SK-N-SH (cell line): ENCODE measurements at regions not wholly inside any gene's neighbourhood (a gene's known extent, or its start where the extent isn't known, plus 50 kb on each side); places are given as distances from the start of the nearest gene placed in this dataset.

ENCODE experiments used
- CTCF ChIA-PET: fragments of 300-600, 350-600 bp; formaldehyde crosslinking; extraction: SDS; loops from one replicate; lab custom pipeline; 2021; lab: Yijun Ruan, JAX
- POLR2A ChIA-PET: fragments of 350-600 bp; sonication (Branson Sonifier 250); formaldehyde crosslinking; extraction: SDS; loops from one replicate; lab custom pipeline; 2020; ENCODE audit warnings: antibody characterized with exemption, inconsistent platforms; lab: Yijun Ruan, JAX
- DNase-seq: peaks from one replicate; pipeline ENCODE4 v3.0.0; 2012
- H2AFZ ChIP-seq: fragments of 200-600 bp; sonication (generic); 2 replicates; pipeline ENCODE4 v1.8.1; 2016; ENCODE audit warnings: antibody characterized with exemption, mild to moderate bottlenecking, low read depth
- H3F3A ChIP-seq: fragments of 200-600 bp; sonication (generic); replicated peaks from 2 replicates; pipeline ENCODE3; 2016; ENCODE audit warnings: antibody characterized with exemption, mild to moderate bottlenecking; ENCODE audit not compliant: insufficient read depth
- H3K27ac ChIP-seq, 2 experiments: fragments of 200-500 bp in 1 of 2; fragments of 200-600 bp in 1 of 2; sonication (Bioruptor generic) in 1 of 2; sonication (generic), shearing (Covaris generic) in 1 of 2; 2 replicates each; pipeline versions ENCODE4 v1.5.1 to v1.6.1; 2014 to 2016; ENCODE audit warnings: low read depth in 2 of 2, inconsistent platforms in 1 of 2, low read length in 1 of 2, mild to moderate bottlenecking in 1 of 2, mixed read lengths in 1 of 2
- H3K27me3 ChIP-seq: fragments of 200-600 bp; sonication (generic), shearing (Covaris generic); 2 replicates; pipeline ENCODE4 v1.6.1; 2016; ENCODE audit warnings: mixed run types; ENCODE audit not compliant: insufficient read depth
- H3K36me3 ChIP-seq, 2 experiments: fragments of 200-500 bp in 1 of 2; fragments of 200-600 bp in 1 of 2; sonication (Bioruptor generic) in 1 of 2; sonication (generic) in 1 of 2; replicated peaks in 1 of 2; 2 replicates each; pipeline versions ENCODE3 to v1.5.1; 2014 to 2016; ENCODE audit warnings: low read length in 1 of 2, mild to moderate bottlenecking in 1 of 2; ENCODE audit not compliant: insufficient read depth in 2 of 2, control insufficient read depth in 1 of 2
- H3K4me1 ChIP-seq, 2 experiments: fragments of 200-500 bp in 1 of 2; fragments of 200-600 bp in 1 of 2; sonication (Bioruptor generic) in 1 of 2; sonication (generic), shearing (Covaris generic) in 1 of 2; 2 replicates each; pipeline versions ENCODE4 v1.5.1 to v1.6.1; 2014 to 2016; ENCODE audit warnings: low read depth in 1 of 2, low read length in 1 of 2, mixed run types in 1 of 2; ENCODE audit not compliant: insufficient read depth in 2 of 2, control insufficient read depth in 1 of 2
- H3K4me2 ChIP-seq: fragments of 200-600 bp; sonication (generic), shearing (Covaris generic); 2 replicates; pipeline ENCODE4 v1.6.1; 2017; ENCODE audit warnings: mixed run types
- H3K4me3 ChIP-seq, 2 experiments: fragments of 200-500 bp in 1 of 2; fragments of 200-600 bp in 1 of 2; sonication (Bioruptor generic) in 1 of 2; sonication (generic), shearing (Covaris generic) in 1 of 2; 2 replicates each; pipeline versions ENCODE4 v1.5.1 to v1.8.1; 2014 to 2016; ENCODE audit warnings: low read depth in 2 of 2, inconsistent platforms in 1 of 2, low read length in 1 of 2, mild to moderate bottlenecking in 1 of 2, mixed read lengths in 1 of 2, moderate library complexity in 1 of 2
- H3K79me2 ChIP-seq: fragments of 200-600 bp; sonication (generic); 2 replicates; pipeline ENCODE4 v1.8.1; 2017; ENCODE audit warnings: mild to moderate bottlenecking; ENCODE audit not compliant: insufficient read depth
- H3K9ac ChIP-seq: fragments of 200-600 bp; sonication (generic); 2 replicates; pipeline ENCODE4 v1.6.1; 2017; ENCODE audit warnings: mixed run types
- H3K9me2 ChIP-seq: fragments of 200-600 bp; sonication (generic); 2 replicates; pipeline ENCODE4 v1.6.1; 2017; ENCODE audit warnings: mixed run types
- H3K9me3 ChIP-seq: fragments of 200-600 bp; sonication (generic); 2 replicates; pipeline ENCODE4 v1.6.1; 2017; ENCODE audit warnings: mixed run types, mild to moderate bottlenecking, moderate library complexity
- H4K20me1 ChIP-seq: fragments of 200-600 bp; sonication (generic); 2 replicates; pipeline ENCODE4 v1.6.1; 2017; ENCODE audit warnings: mild to moderate bottlenecking, mixed run types; ENCODE audit not compliant: insufficient read depth
- CHD2 ChIP-seq: fragments of 150-350 bp; IDR thresholded peaks from 2 replicates; pipeline ENCODE4 v1.6.1; 2018; ENCODE audit warnings: low read length; ENCODE audit not compliant: partially characterized antibody
- EP300 ChIP-seq, 2 experiments: IDR thresholded peaks; 2 replicates each; pipeline versions ENCODE4 v1.4.0 to v1.6.1; 2012; ENCODE audit warnings: borderline replicate concordance in 1 of 2, low read depth in 1 of 2, low read length in 1 of 2
- EZH2phosphoT487 ChIP-seq: fragments of 200-600 bp; sonication (generic); IDR thresholded peaks from 2 replicates; pipeline ENCODE4 v1.6.1; 2017; ENCODE audit warnings: low read depth, mixed run types, mild to moderate bottlenecking, antibody characterized with exemption, moderate library complexity, borderline replicate concordance
- FOSL2 ChIP-seq: IDR thresholded peaks from 2 replicates; pipeline ENCODE4 v1.4.0; 2012; ENCODE audit warnings: low read depth, mild to moderate bottlenecking, moderate library complexity, borderline replicate concordance
- FOXM1 ChIP-seq: IDR thresholded peaks from 2 replicates; pipeline ENCODE4 v1.4.0; 2012; ENCODE audit warnings: low read depth, mild to moderate bottlenecking
- GATA2 ChIP-seq: sonication (generic); formaldehyde crosslinking; IDR thresholded peaks from 2 replicates; pipeline ENCODE4 v1.5.0; 2020; ENCODE audit warnings: mild to moderate bottlenecking, missing genetic modification reagents
- JUND ChIP-seq: IDR thresholded peaks from 2 replicates; pipeline ENCODE4 v1.4.0; 2012
- MEF2A ChIP-seq: IDR thresholded peaks from 2 replicates; pipeline ENCODE4 v1.4.0; 2012; ENCODE audit warnings: low read depth, borderline replicate concordance
- MXI1 ChIP-seq: IDR thresholded peaks from 2 replicates; pipeline ENCODE4 v1.6.1; 2012; ENCODE audit warnings: mild to moderate bottlenecking, low read depth, low read length, improper control_type of control experiment
- NRF1 ChIP-seq: IDR thresholded peaks from 2 replicates; pipeline ENCODE4 v1.6.1; 2012; ENCODE audit warnings: low read depth, mild to moderate bottlenecking, low read length
- PBX3 ChIP-seq: IDR thresholded peaks from 2 replicates; pipeline ENCODE4; 2012
- RAD21 ChIP-seq: IDR thresholded peaks from 2 replicates; pipeline ENCODE4 v1.6.1; 2012; ENCODE audit warnings: mild to moderate bottlenecking, low read length
- RFX5 ChIP-seq: IDR thresholded peaks from 2 replicates; pipeline ENCODE4 v1.6.1; 2012; ENCODE audit warnings: mild to moderate bottlenecking, improper control_type of control experiment, low read length
- SIN3A ChIP-seq: IDR thresholded peaks from 2 replicates; pipeline ENCODE4 v1.6.1; 2012; ENCODE audit warnings: low read depth, mild to moderate bottlenecking, low read length, moderate library complexity, borderline replicate concordance
- TCF12 ChIP-seq: IDR thresholded peaks from 2 replicates; pipeline ENCODE4 v1.4.0; 2012
- USF2 ChIP-seq: fragments of 150-350 bp; IDR thresholded peaks from 2 replicates; pipeline ENCODE4 v1.6.1; 2017; ENCODE audit warnings: antibody characterized with exemption, low read length, low read depth, borderline replicate concordance
- YY1 ChIP-seq: IDR thresholded peaks from 2 replicates; pipeline ENCODE4 v1.4.0; 2012; ENCODE audit warnings: low read depth, mild to moderate bottlenecking
- WGBS: methylation state at CpG from one replicate; pipeline ENCODE4 v1.1.6; 2017; ENCODE audit warnings: low lambda C conversion rate; 5-methylcytosine and 5-hydroxymethylcytosine counted together

- Histone ChIP-seq H2AFZ (no peak overlapping the region), H3K36me3 (no peaks in the 10 kb centered on the region), H3K9ac (no peak overlapping the region), H3K9me2 (no peaks in the 10 kb centered on the region), H3K27ac (no peak overlapping the region), H3K4me1 (no peaks in the 10 kb centered on the region), H3K9me3 (no peaks in the 10 kb centered on the region), H3K27me3 (no peaks in the 10 kb centered on the region), H4K20me1 (no peaks in the 10 kb centered on the region), H3K4me2 (no peak overlapping the region), H3K79me2 (no peaks in the 10 kb centered on the region), H3K4me3 (no peak overlapping the region), H3F3A (no peaks in the 10 kb centered on the region)
- POLR2A ChIA-PET, result no interaction called here
- no peak for DNase-seq
- CTCF ChIA-PET, result no interaction called here
- TF ChIP-seq GATA2 (CRISPR knock-in tag) (no peak), EP300 (IDR thresholded peaks at IDR 0.05; ENCODE audit: borderline replicate concordance in 1 of 2, low read depth in 1 of 2, low read length in 1 of 2) (no peak), USF2 (no peak), FOXM1 (no peak), RAD21 (no peak), CHD2 (no peak), YY1 (no peak), TCF12 (no peak), SIN3A (no peak), MXI1 (no peak), JUND (no peak), RFX5 (no peak), PBX3 (no peak), MEF2A (no peak), NRF1 (no peak)
- WGBS, result 41% methylated on average over 3 of the region's 3 CpGs
These were observed 1082.1 kb upstream of the RBFOX1 start for GRCh38 chr16:6250511-6250910.

GRCh38 chr16:6249863-6250262 lies 1082.8 kb upstream of the RBFOX1 start:
- H3K9me3 ChIP-seq, result no peaks in the 10 kb centered on the region
- H3K9ac ChIP-seq, result no peak overlapping the region
- no peaks in the 10 kb centered on the region for H3K79me2 ChIP-seq
- no peaks in the 10 kb centered on the region for H3K4me1 ChIP-seq
- ChIA-PET POLR2A (no interaction called here), CTCF (no interaction called here)
- no peaks in the 10 kb centered on the region for H3F3A ChIP-seq
- H4K20me1 ChIP-seq, result no peaks in the 10 kb centered on the region
- no peaks in the 10 kb centered on the region for H3K36me3 ChIP-seq
- no peak overlapping the region for H2AFZ ChIP-seq
- DNase-seq, result no peak
- H3K4me3 ChIP-seq, result no peak overlapping the region
- WGBS, result 11% methylated on average over 4 of the region's 4 CpGs
- no peaks in the 10 kb centered on the region for H3K27me3 ChIP-seq
- H3K4me2 ChIP-seq, result no peak overlapping the region
- H3K27ac ChIP-seq, result no peak overlapping the region
- no peaks in the 10 kb centered on the region for H3K9me2 ChIP-seq
- TF ChIP-seq EZH2phosphoT487, result no peak
- no peak for TF ChIP-seq FOSL2
- no peak for TF ChIP-seq MEF2A
- TF ChIP-seq, all 33 proteins: peak for 0
